K562 (cell line): ENCODE measurements at regions not wholly inside any gene's neighbourhood (a gene's known extent, or its start where the extent isn't known, plus 50 kb on each side); places are given as distances from the start of the nearest gene placed in this dataset.

Experiments used
- CTBP1 ChIP-seq: fragments of 450-650 bp; IDR thresholded peaks from 2 replicates; pipeline ENCODE4 v1.6.1; 2016; ENCODE audit warnings: borderline replicate concordance
- ZBTB8A ChIP-seq: fragments of 450-650 bp; IDR thresholded peaks from 2 replicates; pipeline ENCODE4 v1.6.1; 2018; ENCODE audit warnings: mild to moderate bottlenecking, moderate library complexity; ENCODE audit not compliant: partially characterized antibody
- ZNF707 ChIP-seq: fragments of 250-450 bp; sonication (Bioruptor Pico); conservative IDR thresholded peaks from 2 replicates; pipeline ENCODE4 v1.8.0; 2022; ENCODE audit warnings: inconsistent platforms, mild to moderate bottlenecking, moderate library complexity

DNA sequence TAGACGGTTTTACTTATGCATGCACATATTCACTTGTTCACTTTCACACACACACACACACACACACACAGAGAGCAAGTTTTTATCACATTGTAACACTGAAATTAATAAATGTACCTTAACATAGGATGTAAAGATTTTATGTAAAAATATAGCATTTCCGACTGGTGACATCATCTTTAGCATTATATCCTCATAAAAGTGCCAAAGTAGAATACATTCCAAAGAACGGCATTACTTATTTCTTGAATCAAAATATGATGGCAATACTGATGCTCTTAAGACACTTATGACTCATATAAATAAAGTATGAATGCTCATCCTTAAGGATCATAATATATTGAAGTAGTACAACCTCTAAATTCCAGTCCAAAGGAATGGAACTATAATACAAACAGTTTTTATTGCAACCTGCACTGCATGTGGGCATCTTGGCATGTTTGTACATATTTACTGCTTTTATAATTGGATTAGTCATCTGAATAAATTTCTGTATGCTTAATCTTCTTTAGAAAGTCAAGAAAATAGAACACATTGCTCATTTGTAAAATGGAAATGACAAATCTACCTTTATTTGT is 290.0 kb upstream of the SEMA3A start:
- TF ChIP-seq CTBP1 (no peak), ZBTB8A (no peak), ZNF707 (CRISPR knock-in tag) (no peak)
